Sigmoid colon (tissue), 6 donors: ENCODE measurements at regions not wholly inside any gene's neighbourhood (a gene's known extent, or its start where the extent isn't known, plus 50 kb on each side); places are given as distances from the start of the nearest gene placed in this dataset.

Experiments used
- DNase-seq: peaks from one replicate; pipeline ENCODE4 v3.0.0-alpha.2; 2019
- H3K27ac ChIP-seq, 4 donors: fragments of 200-600 bp; sonication (generic); one replicate each; pipeline ENCODE4 v1.5.1; 2016 to 2019; ENCODE audit warnings: mild to moderate bottlenecking in 1 of 4
- H3K27me3 ChIP-seq, 3 donors: fragments of 200-600 bp; sonication (generic); one replicate each; pipeline ENCODE4 v1.5.1; 2019; ENCODE audit warnings: mild to moderate bottlenecking in 1 of 3
- H3K36me3 ChIP-seq, 4 donors: fragments of 200-600 bp; sonication (generic); one replicate each; pipeline ENCODE4 v1.5.1; 2016 to 2019
- H3K4me1 ChIP-seq, 4 donors: fragments of 200-600 bp; sonication (generic); one replicate each; pipeline ENCODE4 v1.5.1; 2017 to 2019
- H3K4me3 ChIP-seq, 4 donors: fragments of 200-600 bp; sonication (generic); one replicate each; pipeline ENCODE4 v1.5.1; 2017 to 2019; ENCODE audit warnings: mild to moderate bottlenecking in 2 of 4, moderate library complexity in 1 of 4
- H3K9me3 ChIP-seq, 4 donors: fragments of 200-600 bp in 3 of 4; sonication (generic) in 3 of 4; one replicate each; pipeline versions ENCODE4 v1.5.1 to v1.6.1; 2013 to 2019
- EP300 ChIP-seq, 4 donors: sonication (generic); formaldehyde crosslinking; IDR thresholded peaks; one replicate each; pipeline ENCODE4 v1.6.1; 2017; ENCODE audit warnings: antibody characterized with exemption in 4 of 4
- POLR2A ChIP-seq, 2 donors: fragments of 450-650 bp; IDR thresholded peaks; one replicate each; pipeline ENCODE4 v1.6.1; 2016; ENCODE audit warnings: antibody characterized with exemption in 2 of 2, mild to moderate bottlenecking in 2 of 2, moderate library complexity in 2 of 2
- POLR2AphosphoS5 ChIP-seq, 4 donors: sonication (generic); formaldehyde crosslinking; IDR thresholded peaks; one replicate each; pipeline ENCODE4 v1.6.1; 2017; ENCODE audit warnings: antibody characterized with exemption in 4 of 4
- WGBS, 2 donors: extraction: QIAGEN DNeasy Blood & Tissue Kit; methylation state at CpG; one replicate each; pipeline ENCODE4 v1.1.7; 2013; 5-methylcytosine and 5-hydroxymethylcytosine counted together
- intact Hi-C: fragments of 100-400 bp; cut with DNase I; formaldehyde crosslinking; loops from one replicate; pipeline ENCODE4 v1.15.1; 2023
- TF ChIP-seq, protein P1 (sequence below), 4 experiments: fragments of 450-650 bp in 3 of 4; fragments of 200-600 bp in 1 of 4; IDR thresholded peaks; one replicate each; pipeline ENCODE4 v1.5.1; 2016 to 2019; ENCODE audit warnings: antibody characterized with exemption in 4 of 4, mild to moderate bottlenecking in 3 of 4, moderate library complexity in 2 of 4
- donor health status: healthy with polysubstance abuse.
- donor health status: healthy.

DNA sequence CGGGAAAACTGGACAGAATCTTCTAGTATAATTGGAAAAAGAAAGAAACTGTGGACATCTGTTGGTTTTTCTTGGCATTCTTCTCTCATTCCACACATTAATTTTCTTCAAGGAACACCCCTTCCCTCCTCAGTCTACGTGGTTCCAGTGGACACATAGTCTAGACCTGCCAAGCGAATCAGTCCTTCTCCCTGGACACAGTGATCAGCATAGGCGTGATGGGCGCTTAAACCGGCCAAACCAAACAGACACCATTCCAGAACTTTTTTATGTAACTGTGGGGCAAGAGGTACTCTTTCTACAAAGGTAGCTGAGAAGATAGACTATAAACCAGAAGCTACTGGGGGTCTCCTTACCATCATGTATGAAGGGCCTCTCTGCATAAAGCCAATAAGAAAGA lies 121.8 kb upstream of the COX10 start:
- no peak for DNase-seq
- 93 to 96% methylated on average over 6 of the region's 6 CpGs for WGBS, 2 donors
- H3K27me3 ChIP-seq, result no peaks in the 10 kb centered on the region
- no peak for TF ChIP-seq EP300 (IDR thresholded peaks at IDR 0.05)
- TF ChIP-seq POLR2AphosphoS5 (IDR thresholded peaks at IDR 0.05), result no peak
- TF ChIP-seq POLR2A (IDR thresholded peaks at IDR 0.05), result no peak
- TF ChIP-seq, protein P1, sequence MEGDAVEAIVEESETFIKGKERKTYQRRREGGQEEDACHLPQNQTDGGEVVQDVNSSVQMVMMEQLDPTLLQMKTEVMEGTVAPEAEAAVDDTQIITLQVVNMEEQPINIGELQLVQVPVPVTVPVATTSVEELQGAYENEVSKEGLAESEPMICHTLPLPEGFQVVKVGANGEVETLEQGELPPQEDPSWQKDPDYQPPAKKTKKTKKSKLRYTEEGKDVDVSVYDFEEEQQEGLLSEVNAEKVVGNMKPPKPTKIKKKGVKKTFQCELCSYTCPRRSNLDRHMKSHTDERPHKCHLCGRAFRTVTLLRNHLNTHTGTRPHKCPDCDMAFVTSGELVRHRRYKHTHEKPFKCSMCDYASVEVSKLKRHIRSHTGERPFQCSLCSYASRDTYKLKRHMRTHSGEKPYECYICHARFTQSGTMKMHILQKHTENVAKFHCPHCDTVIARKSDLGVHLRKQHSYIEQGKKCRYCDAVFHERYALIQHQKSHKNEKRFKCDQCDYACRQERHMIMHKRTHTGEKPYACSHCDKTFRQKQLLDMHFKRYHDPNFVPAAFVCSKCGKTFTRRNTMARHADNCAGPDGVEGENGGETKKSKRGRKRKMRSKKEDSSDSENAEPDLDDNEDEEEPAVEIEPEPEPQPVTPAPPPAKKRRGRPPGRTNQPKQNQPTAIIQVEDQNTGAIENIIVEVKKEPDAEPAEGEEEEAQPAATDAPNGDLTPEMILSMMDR (IDR thresholded peaks at IDR 0.05), result no peak
- intact Hi-C loops, result no loop called here
- H3K9me3 ChIP-seq, result no peaks in the 10 kb centered on the region
- H3K4me3 ChIP-seq, result no peak overlapping the region
- no peak overlapping the region for H3K27ac ChIP-seq
- no peaks in the 10 kb centered on the region for H3K36me3 ChIP-seq
- H3K4me1 ChIP-seq, result no peaks in the 10 kb centered on the region

DNA sequence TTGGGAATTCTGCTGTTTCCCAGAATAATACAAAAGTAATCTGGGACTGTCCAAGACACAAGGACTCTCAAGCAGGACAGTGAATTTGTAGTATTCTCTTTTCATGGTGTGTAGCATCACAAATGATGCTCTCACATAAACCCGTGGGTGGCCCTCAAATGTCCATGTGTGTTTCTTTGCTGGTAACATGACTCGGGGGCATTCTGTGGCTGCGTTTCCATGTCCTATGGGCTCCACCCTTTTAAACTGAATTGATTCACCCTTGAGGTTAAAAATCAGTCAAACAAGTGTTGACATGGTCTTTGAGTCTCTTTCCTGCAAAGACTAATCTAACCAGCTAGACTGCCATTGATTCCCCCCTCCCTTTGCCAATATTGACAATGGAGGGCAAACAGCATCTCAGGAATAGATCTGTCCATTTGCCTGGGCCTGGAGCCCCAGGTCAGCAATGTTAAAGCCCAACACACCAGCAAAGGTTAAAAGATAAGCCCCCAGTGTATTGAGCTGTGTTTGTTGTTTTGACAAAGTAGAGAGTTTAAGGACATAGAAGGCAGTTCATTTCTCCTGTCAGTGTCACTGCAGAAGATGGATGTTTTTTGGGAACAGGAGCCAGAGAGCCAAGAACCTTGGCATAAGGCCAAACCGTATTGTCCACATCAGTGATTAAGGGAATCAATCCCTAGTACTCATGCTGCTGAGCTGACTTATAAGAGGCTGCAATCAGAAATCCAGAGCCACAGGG lies 117.1 kb upstream of the COX10 start:
- Histone ChIP-seq H3K27me3 (no peaks in the 10 kb centered on the region), H3K36me3 (no peaks in the 10 kb centered on the region), H3K4me3 (no peak overlapping the region), H3K27ac (no peak overlapping the region), H3K9me3 (no peaks in the 10 kb centered on the region), H3K4me1 (no peaks in the 10 kb centered on the region)
- WGBS, 2 donors, result 54 to 77% methylated on average over 4 of the region's 4 CpGs
- intact Hi-C loops, result no loop called here
- TF ChIP-seq POLR2A (IDR thresholded peaks at IDR 0.05), result no peak
- TF ChIP-seq EP300 (IDR thresholded peaks at IDR 0.05), result no peak
- no peak for TF ChIP-seq POLR2AphosphoS5 (IDR thresholded peaks at IDR 0.05)
- TF ChIP-seq, protein P1 (IDR thresholded peaks at IDR 0.05), result no peak
- DNase-seq, result no peak

DNA sequence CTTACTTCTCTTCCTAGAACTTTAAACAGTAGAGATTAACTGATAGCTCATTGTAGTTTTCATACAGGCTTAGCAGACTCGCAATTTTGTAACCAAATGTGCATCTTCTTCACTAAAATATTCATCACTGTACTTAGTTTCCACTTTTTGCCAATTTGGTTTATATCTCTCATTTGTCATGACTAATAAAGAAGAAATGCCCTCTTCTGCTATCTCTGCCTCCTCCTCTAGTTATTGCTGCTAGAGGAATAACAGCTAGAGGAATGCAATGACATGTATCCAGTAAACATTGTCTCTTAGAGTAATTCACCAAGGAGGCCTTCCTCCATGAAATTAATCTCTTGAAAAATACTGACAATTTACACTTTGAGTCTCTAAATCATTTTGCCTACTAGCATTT lies 115.5 kb upstream of the COX10 start:
- no peaks in the 10 kb centered on the region for H3K27me3 ChIP-seq
- intact Hi-C loops, result no loop called here

DNA sequence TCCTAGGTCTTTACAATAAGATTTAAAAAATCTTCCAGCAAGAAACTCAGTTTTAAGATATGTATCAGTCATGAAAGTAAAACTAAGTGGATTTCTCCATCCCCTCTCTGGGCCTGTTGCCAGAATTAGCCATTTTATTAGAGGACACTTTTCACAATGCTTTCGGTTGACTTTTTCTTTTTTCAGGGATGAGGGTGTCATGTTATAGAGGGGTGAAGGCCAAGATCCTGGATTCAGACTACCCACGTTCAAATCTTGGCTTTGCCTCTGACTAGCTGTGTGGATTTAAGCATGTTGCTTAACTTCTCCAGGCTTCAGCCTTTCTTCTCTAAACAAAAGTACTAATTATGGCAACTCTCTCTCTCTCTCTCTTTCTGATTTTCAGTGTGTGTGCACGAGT lies 111.7 kb upstream of the COX10 start:
- 55 to 69% methylated on average over 3 of the region's 3 CpGs for WGBS, 2 donors
- H3K4me1 ChIP-seq, result no peaks in the 10 kb centered on the region
- DNase-seq, result no peak
- no peak overlapping the region for H3K27ac ChIP-seq
- no peak overlapping the region for H3K4me3 ChIP-seq
- intact Hi-C loops, result no loop called here
- H3K9me3 ChIP-seq, result no peaks in the 10 kb centered on the region
- TF ChIP-seq POLR2AphosphoS5 (IDR thresholded peaks at IDR 0.05) (no peak), POLR2A (IDR thresholded peaks at IDR 0.05) (no peak), EP300 (IDR thresholded peaks at IDR 0.05) (no peak)
- TF ChIP-seq, protein P1 (IDR thresholded peaks at IDR 0.05), result no peak
- H3K27me3 ChIP-seq, result no peaks in the 10 kb centered on the region
- no peaks in the 10 kb centered on the region for H3K36me3 ChIP-seq

More for the DNA sequence above, 115.5 kb upstream of the COX10 start:
- no peak overlapping the region for H3K4me3 ChIP-seq
- no peaks in the 10 kb centered on the region for H3K4me1 ChIP-seq
- no peaks in the 10 kb centered on the region for H3K9me3 ChIP-seq
- no peaks in the 10 kb centered on the region for H3K36me3 ChIP-seq
- no peak overlapping the region for H3K27ac ChIP-seq
- DNase-seq, result no peak
- no peak for TF ChIP-seq POLR2A (IDR thresholded peaks at IDR 0.05)
- no peak for TF ChIP-seq EP300 (IDR thresholded peaks at IDR 0.05)
- no peak for TF ChIP-seq POLR2AphosphoS5 (IDR thresholded peaks at IDR 0.05)
- TF ChIP-seq, protein P1 (IDR thresholded peaks at IDR 0.05), result no peak
- 0% methylated on average over 1 of the region's 1 CpG for WGBS, 2 donors

DNA sequence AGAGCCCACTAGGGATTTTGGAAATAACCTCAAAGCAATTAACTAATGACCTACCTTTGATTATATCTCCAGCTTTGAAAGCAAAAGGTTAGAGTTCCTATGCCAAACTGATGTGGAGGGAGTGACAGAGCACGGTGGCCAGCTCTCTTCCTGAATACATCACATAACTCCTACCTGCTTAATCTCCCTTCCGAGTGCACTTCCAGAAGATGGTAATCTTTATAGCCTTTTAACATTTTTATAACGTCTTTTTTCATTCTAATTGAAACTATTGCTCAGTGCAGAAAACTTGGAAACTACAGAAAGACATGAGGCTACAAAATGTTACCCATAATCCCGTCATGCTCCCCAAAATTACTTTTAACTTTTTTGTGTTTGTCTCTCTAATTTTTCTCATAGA lies 110.5 kb upstream of the COX10 start:
- DNase-seq, result no peak
- no peaks in the 10 kb centered on the region for H3K36me3 ChIP-seq
- no peaks in the 10 kb centered on the region for H3K27me3 ChIP-seq
- H3K4me1 ChIP-seq, result no peaks in the 10 kb centered on the region
- no peak overlapping the region for H3K4me3 ChIP-seq
- WGBS, 2 donors, result 73 to 86% methylated on average over 4 of the region's 4 CpGs
- intact Hi-C loops, result no loop called here
- no peaks in the 10 kb centered on the region for H3K9me3 ChIP-seq
- TF ChIP-seq, protein P1 (IDR thresholded peaks at IDR 0.05), result no peak
- no peak for TF ChIP-seq EP300 (IDR thresholded peaks at IDR 0.05)
- H3K27ac ChIP-seq, result no peak overlapping the region
